Neural cell (in vitro differentiated cells): ENCODE measurements at regions not wholly inside any gene's neighbourhood (a gene's known extent, or its start where the extent isn't known, plus 50 kb on each side); places are given as distances from the start of the nearest gene placed in this dataset.

Source experiments
- H2AFZ ChIP-seq: fragments of 200-600, 300-800 bp; sonication (generic), shearing (Covaris generic); 2 replicates; pipeline ENCODE4 v1.6.0; 2014; ENCODE audit warnings: low read depth, mild to moderate bottlenecking, antibody characterized with exemption, low read length, moderate library complexity
- H3F3A ChIP-seq: fragments of 200-600 bp; shearing (Covaris generic); 2 replicates; pipeline ENCODE4 v1.6.1; 2016; ENCODE audit warnings: mild to moderate bottlenecking, moderate library complexity, mixed read lengths, antibody characterized with exemption, low read length; ENCODE audit not compliant: insufficient read depth, poor library complexity, severe bottlenecking
- H3K27ac ChIP-seq: fragments of 200-600, 300-800 bp; sonication (generic), shearing (Covaris generic); 2 replicates; pipeline ENCODE4 v1.5.1; 2014; ENCODE audit warnings: mild to moderate bottlenecking, low read length, moderate library complexity
- H3K27me3 ChIP-seq: fragments of 300-800, 200-600 bp; sonication (generic), shearing (Covaris generic); 2 replicates; pipeline ENCODE4 v1.6.0; 2014; ENCODE audit warnings: mild to moderate bottlenecking, low read depth, low read length, moderate library complexity; ENCODE audit not compliant: insufficient read depth
- H3K36me3 ChIP-seq: fragments of 300-800, 200-600 bp; sonication (generic), shearing (Covaris generic); 2 replicates; pipeline ENCODE4 v1.5.1; 2014; ENCODE audit warnings: mild to moderate bottlenecking, antibody characterized with exemption, low read length, moderate library complexity; ENCODE audit not compliant: insufficient read depth
- H3K4me2 ChIP-seq: fragments of 300-800, 200-600 bp; sonication (generic), shearing (Covaris generic); 2 replicates; pipeline ENCODE4 v1.6.0; 2014; ENCODE audit warnings: mild to moderate bottlenecking, low read length
- H3K4me3 ChIP-seq: fragments of 300-800, 200-600 bp; sonication (generic), shearing (Covaris generic); 2 replicates; pipeline ENCODE4 v1.5.1; 2014; ENCODE audit warnings: mild to moderate bottlenecking, low read length, moderate library complexity
- H3K79me2 ChIP-seq: fragments of 200-600 bp; shearing (Covaris generic); replicated peaks from 2 replicates; pipeline ENCODE4 v1.6.0; 2014; ENCODE audit warnings: mild to moderate bottlenecking, low read length, moderate library complexity; ENCODE audit not compliant: insufficient read depth
- H3K9ac ChIP-seq: fragments of 300-800, 200-600 bp; sonication (generic), shearing (Covaris generic); 2 replicates; pipeline ENCODE4 v1.6.1; 2016; ENCODE audit warnings: mild to moderate bottlenecking, low read length, mixed read lengths
- H3K9me2 ChIP-seq: fragments of 200-600 bp; shearing (Covaris generic); 2 replicates; pipeline ENCODE4 v1.6.1; 2016; ENCODE audit warnings: mild to moderate bottlenecking, low read length, mixed read lengths; ENCODE audit not compliant: insufficient read depth
- H3K9me3 ChIP-seq: fragments of 200-600, 300-800 bp; sonication (generic), shearing (Covaris generic); 2 replicates; pipeline ENCODE4 v1.6.1; 2016; ENCODE audit warnings: mild to moderate bottlenecking, mixed run types, low read length, moderate library complexity, mixed read lengths
- H4K20me1 ChIP-seq: fragments of 200-600 bp; shearing (Covaris generic); 2 replicates; pipeline ENCODE4 v1.6.1; 2016; ENCODE audit warnings: mild to moderate bottlenecking, mixed run types; ENCODE audit not compliant: insufficient read depth
- CTCF ChIP-seq: fragments of 450-650 bp; IDR thresholded peaks from 2 replicates; pipeline ENCODE4 v1.5.1; 2014; ENCODE audit warnings: antibody characterized with exemption, mild to moderate bottlenecking, moderate library complexity; ENCODE audit not compliant: poor library complexity, severe bottlenecking
- EP300 ChIP-seq: fragments of 450-650 bp; conservative IDR thresholded peaks from 2 replicates; pipeline ENCODE4 v1.6.1; 2014; ENCODE audit warnings: antibody characterized with exemption, mild to moderate bottlenecking, moderate library complexity; ENCODE audit not compliant: poor library complexity, severe bottlenecking
- EZH2 ChIP-seq: fragments of 200-600, 300-800 bp; shearing (Covaris generic), sonication (generic); IDR thresholded peaks from 2 replicates; pipeline ENCODE4 v1.6.1; 2014; ENCODE audit warnings: antibody characterized with exemption, low read length, borderline replicate concordance, mild to moderate bottlenecking; ENCODE audit not compliant: insufficient read depth, poor library complexity, severe bottlenecking
- MXI1 ChIP-seq: fragments of 450-650 bp; conservative IDR thresholded peaks from 2 replicates; pipeline ENCODE4 v1.6.1; 2014; ENCODE audit warnings: antibody characterized with exemption, mild to moderate bottlenecking; ENCODE audit not compliant: poor library complexity, severe bottlenecking
- POLR2AphosphoS5 ChIP-seq: IDR thresholded peaks from 2 replicates; pipeline ENCODE4 v1.6.1; 2012
- RAD21 ChIP-seq: fragments of 450-650 bp; conservative IDR thresholded peaks from 2 replicates; pipeline ENCODE4 v1.6.1; 2014; ENCODE audit warnings: antibody characterized with exemption, mild to moderate bottlenecking, moderate library complexity
- REST ChIP-seq: IDR thresholded peaks from 2 replicates; pipeline ENCODE4 v1.6.1; 2012; ENCODE audit warnings: borderline replicate concordance
- SMC3 ChIP-seq: fragments of 450-650 bp; conservative IDR thresholded peaks from 2 replicates; pipeline ENCODE4 v1.6.1; 2014; ENCODE audit warnings: antibody characterized with exemption, mild to moderate bottlenecking, moderate library complexity; ENCODE audit not compliant: poor library complexity
- TAF1 ChIP-seq: IDR thresholded peaks from 2 replicates; pipeline ENCODE4 v1.6.1; 2012; ENCODE audit warnings: low read depth

GRCh38 chr11:90510839-90511238, 288.0 kb upstream of the CHORDC1 start:
- no peak overlapping the region for H2AFZ ChIP-seq
- H3K9me3 ChIP-seq, result no peaks in the 10 kb centered on the region
- no peak overlapping the region for H3K4me2 ChIP-seq
- H3K4me3 ChIP-seq, result no peak overlapping the region
- H3F3A ChIP-seq, result no peaks in the 10 kb centered on the region
- TF ChIP-seq EZH2 (no peak), RAD21 (no peak), CTCF (no peak), POLR2AphosphoS5 (no peak), MXI1 (no peak), SMC3 (no peak), EP300 (no peak), TAF1 (no peak), REST (no peak)
- H3K9ac ChIP-seq, result no peak overlapping the region
- no peaks in the 10 kb centered on the region for H3K27me3 ChIP-seq
- no peaks in the 10 kb centered on the region for H4K20me1 ChIP-seq
- H3K9me2 ChIP-seq, result no peaks in the 10 kb centered on the region
- no peaks in the 10 kb centered on the region for H3K79me2 ChIP-seq
- H3K36me3 ChIP-seq, result no peaks in the 10 kb centered on the region
- H3K27ac ChIP-seq, result no peak overlapping the region

- no peak overlapping the region for H3K9ac ChIP-seq
- no peaks in the 10 kb centered on the region for H3K79me2 ChIP-seq
- no peaks in the 10 kb centered on the region for H3K9me3 ChIP-seq
- H3K4me3 ChIP-seq, result no peak overlapping the region
- H3K9me2 ChIP-seq, result no peaks in the 10 kb centered on the region
- TF ChIP-seq REST (no peak), RAD21 (no peak), CTCF (no peak), TAF1 (no peak), EP300 (no peak), SMC3 (no peak), EZH2 (no peak), POLR2AphosphoS5 (no peak)
- no peaks in the 10 kb centered on the region for H3K36me3 ChIP-seq
- H3F3A ChIP-seq, result no peaks in the 10 kb centered on the region
- no peak overlapping the region for H3K4me2 ChIP-seq
- no peaks in the 10 kb centered on the region for H4K20me1 ChIP-seq
- H3K27me3 ChIP-seq, result no peaks in the 10 kb centered on the region
- no peak overlapping the region for H2AFZ ChIP-seq
- no peak overlapping the region for H3K27ac ChIP-seq
Measured at GRCh38 chr11:90500922-90501568, 278.2 kb upstream of the CHORDC1 start.
